SK-N-SH treated with all-trans-retinoic acid at 6 μM for 48 hours (cell line): ENCODE measurements at regions not wholly inside any gene's neighbourhood (a gene's known extent, or its start where the extent isn't known, plus 50 kb on each side); places are given as distances from the start of the nearest gene placed in this dataset.
"Not testable (repeated sequence)": the region's sequence is repeated elsewhere in the genome, so short reads cannot be mapped to it uniquely, and the experiment has no call there.

Experiments used
- ATAC-seq: fragments of 200-7000 bp; cut with Tn5 transposase; 3 replicates; pipeline ENCODE4 v1.9.1; 2020; ENCODE audit warnings: mild to moderate bottlenecking, moderate library complexity
- ARNTL ChIP-seq: fragments of 450-650 bp; formaldehyde crosslinking; IDR thresholded peaks from 2 replicates; pipeline ENCODE4 v1.5.0; 2020; ENCODE audit warnings: low read depth, mild to moderate bottlenecking, moderate library complexity, borderline replicate concordance
- ESRRG ChIP-seq: fragments of 250-450 bp; sonication (Bioruptor Pico); IDR thresholded peaks from 2 replicates; pipeline ENCODE4 v1.6.1; 2021; ENCODE audit warnings: mild to moderate bottlenecking
- PATZ1 ChIP-seq: fragments of 250-450 bp; sonication (Bioruptor Pico); IDR thresholded peaks from 2 replicates; pipeline ENCODE4 v1.8.0; 2020; ENCODE audit warnings: mild to moderate bottlenecking, moderate library complexity, borderline replicate concordance
- RARB ChIP-seq: fragments of 250-450 bp; sonication (Bioruptor Pico); IDR thresholded peaks from 2 replicates; pipeline ENCODE4 v1.8.0; 2021; ENCODE audit warnings: mild to moderate bottlenecking, moderate library complexity
- TOX ChIP-seq: fragments of 250-450 bp; sonication (Bioruptor Pico); IDR thresholded peaks from 2 replicates; pipeline ENCODE4 v1.8.0; 2021; ENCODE audit warnings: mild to moderate bottlenecking, moderate library complexity, borderline replicate concordance
- ZNF565 ChIP-seq: fragments of 450-650 bp; formaldehyde crosslinking; conservative IDR thresholded peaks from 2 replicates; pipeline ENCODE4 v1.5.0; 2020; ENCODE audit warnings: low read depth, mild to moderate bottlenecking, moderate library complexity
- TF ChIP-seq, protein P1 (sequence below): fragments of 250-450 bp; sonication (Bioruptor Pico); IDR thresholded peaks from 2 replicates; pipeline ENCODE4 v1.5.1; 2021; ENCODE audit warnings: mild to moderate bottlenecking, moderate library complexity

DNA sequence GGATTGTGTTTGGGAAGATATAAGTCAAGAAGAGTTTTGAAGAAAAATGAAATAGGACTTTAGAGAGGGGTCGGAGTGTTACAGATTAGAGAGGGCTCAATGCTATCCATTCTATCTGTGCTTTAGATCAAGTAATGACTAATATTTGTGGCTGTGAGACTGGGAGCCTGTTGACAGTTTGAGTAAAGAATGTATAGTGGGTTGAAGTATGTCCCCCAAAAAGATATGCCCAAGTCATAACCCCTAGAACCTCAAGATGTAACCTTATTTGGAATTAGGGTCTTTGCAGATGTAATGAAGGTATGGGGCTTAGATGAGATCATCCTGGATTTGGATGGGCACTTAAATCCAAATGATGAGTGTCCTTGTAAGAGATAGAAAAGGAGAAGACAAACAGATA, 55.3 kb upstream of the SERPINE2 start:
- TF ChIP-seq, protein P1, sequence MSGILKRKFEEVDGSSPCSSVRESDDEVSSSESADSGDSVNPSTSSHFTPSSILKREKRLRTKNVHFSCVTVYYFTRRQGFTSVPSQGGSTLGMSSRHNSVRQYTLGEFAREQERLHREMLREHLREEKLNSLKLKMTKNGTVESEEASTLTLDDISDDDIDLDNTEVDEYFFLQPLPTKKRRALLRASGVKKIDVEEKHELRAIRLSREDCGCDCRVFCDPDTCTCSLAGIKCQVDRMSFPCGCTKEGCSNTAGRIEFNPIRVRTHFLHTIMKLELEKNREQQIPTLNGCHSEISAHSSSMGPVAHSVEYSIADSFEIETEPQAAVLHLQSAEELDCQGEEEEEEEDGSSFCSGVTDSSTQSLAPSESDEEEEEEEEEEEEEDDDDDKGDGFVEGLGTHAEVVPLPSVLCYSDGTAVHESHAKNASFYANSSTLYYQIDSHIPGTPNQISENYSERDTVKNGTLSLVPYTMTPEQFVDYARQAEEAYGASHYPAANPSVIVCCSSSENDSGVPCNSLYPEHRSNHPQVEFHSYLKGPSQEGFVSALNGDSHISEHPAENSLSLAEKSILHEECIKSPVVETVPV (CRISPR knock-in tag): no peak
- no peak for TF ChIP-seq RARB (CRISPR knock-in tag)
- no peak for TF ChIP-seq TOX (CRISPR knock-in tag)
- TF ChIP-seq ESRRG (CRISPR knock-in tag): no peak
- no peak for TF ChIP-seq ARNTL (CRISPR knock-in tag)
- no peak for TF ChIP-seq PATZ1 (CRISPR knock-in tag)
- no peak for TF ChIP-seq ZNF565

DNA sequence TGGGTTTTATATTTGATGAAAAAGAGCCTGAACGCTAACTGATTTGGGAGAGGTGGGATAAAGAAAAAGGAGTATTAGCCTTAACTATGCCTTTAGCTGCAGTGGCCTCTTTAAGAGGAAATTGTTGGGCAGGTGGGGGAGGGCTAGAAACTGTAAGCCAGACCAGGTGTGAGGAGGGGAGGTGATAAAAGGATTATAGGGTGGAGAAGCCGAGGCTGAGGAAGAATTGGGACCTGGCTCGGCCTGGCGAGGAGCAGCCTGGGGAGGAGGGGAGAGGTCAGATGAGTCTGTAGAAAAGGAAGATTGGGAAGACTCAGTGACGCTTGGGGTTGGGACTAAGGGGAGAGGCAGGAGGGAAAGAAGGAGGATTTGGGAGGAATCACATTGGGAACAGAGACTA, 52.6 kb upstream of the SERPINE2 start:
- not testable (repeated sequence) for ATAC-seq

More for the DNA sequence above, 55.3 kb upstream of the SERPINE2 start:
- no peak for ATAC-seq

DNA sequence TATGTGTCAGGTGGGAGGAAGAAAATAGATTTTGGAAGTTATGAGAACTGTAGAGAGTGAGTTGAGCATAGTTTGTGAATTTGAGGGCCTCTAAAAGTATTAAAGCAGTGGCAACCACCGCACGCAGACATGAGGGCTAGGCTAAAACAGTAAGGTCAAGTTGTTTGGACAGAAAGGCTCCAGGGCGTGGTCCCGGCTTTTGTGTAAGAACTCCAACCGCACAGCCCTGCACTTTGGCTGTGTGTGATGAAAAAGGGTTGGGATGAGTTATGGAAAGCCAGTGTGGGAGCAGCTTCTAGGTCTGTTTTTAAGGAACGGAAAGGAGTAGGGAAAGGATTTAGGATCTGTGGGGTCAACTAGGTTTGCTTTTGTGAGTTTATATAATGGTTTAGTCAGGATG, 50.5 kb upstream of the SERPINE2 start:
- not testable (repeated sequence) for ATAC-seq
